IMR-90 (cell line): ENCODE measurements at regions not wholly inside any gene's neighbourhood (a gene's known extent, or its start where the extent isn't known, plus 50 kb on each side); places are given as distances from the start of the nearest gene placed in this dataset.
A peak's percentile ranks its signal among the peaks of the same experiment; 100 is the strongest.

Experiments
- ATAC-seq: fragments of 200-7000 bp; cut with Tn5 transposase; 2 replicates; pipeline ENCODE4 v1.9.1; 2020; ENCODE audit warnings: low read depth, mild to moderate bottlenecking, moderate library complexity
- BruUV-seq: library from RNA; stranded (reverse); fragments of 400-500 nt; replicated peaks from 2 replicates; lab custom pipeline; 2021; lab: Mats Ljungman, UMichigan
- CTCF ChIA-PET: fragments of 300-600 bp; formaldehyde crosslinking; extraction: SDS; loops from one replicate; lab custom pipeline; 2021; ENCODE audit warnings: antibody characterized with exemption; lab: Yijun Ruan, JAX
- POLR2A ChIA-PET: fragments of 300-600 bp; sonication (Branson Sonifier 250); formaldehyde crosslinking; loops from one replicate; lab custom pipeline; 2022; ENCODE audit warnings: antibody characterized with exemption; ENCODE audit not compliant: unreplicated experiment; lab: Charles Lee
- DNase-seq: peaks from one replicate; pipeline ENCODE4 v3.0.0; 2013
- H2AFZ ChIP-seq: replicated peaks from 2 replicates; pipeline ENCODE3; 2013; ENCODE audit warnings: low read length, mild to moderate bottlenecking; ENCODE audit not compliant: poor library complexity
- H2AK5ac ChIP-seq: 2 replicates; pipeline ENCODE4 v1.6.1; 2013; ENCODE audit warnings: low read depth, low read length, inconsistent platforms
- H2AK9ac ChIP-seq: replicated peaks from 2 replicates; pipeline ENCODE3; 2013; ENCODE audit warnings: mild to moderate bottlenecking, low read depth, low read length, moderate library complexity; ENCODE audit not compliant: poor library complexity
- H2BK120ac ChIP-seq: 2 replicates; pipeline ENCODE4 v1.6.1; 2013; ENCODE audit warnings: low read depth, low read length, inconsistent platforms
- H2BK15ac ChIP-seq: 3 replicates; pipeline ENCODE4 v1.6.1; 2013; ENCODE audit warnings: low read depth, low read length, inconsistent platforms
- H2BK20ac ChIP-seq: 2 replicates; pipeline ENCODE4 v1.6.1; 2013; ENCODE audit warnings: low read depth, mild to moderate bottlenecking, inconsistent platforms, low read length, moderate library complexity
- H2BK5ac ChIP-seq: 2 replicates; pipeline ENCODE4 v1.6.1; 2013; ENCODE audit warnings: mild to moderate bottlenecking, low read depth, low read length, inconsistent platforms; ENCODE audit not compliant: poor library complexity, severe bottlenecking
- H3K14ac ChIP-seq: replicated peaks from 2 replicates; pipeline ENCODE4 v1.6.1; 2013; ENCODE audit warnings: low read depth, low read length, inconsistent platforms
- H3K18ac ChIP-seq: 2 replicates; pipeline ENCODE4 v1.6.1; 2013; ENCODE audit warnings: low read depth, low read length, control low read depth
- H3K23ac ChIP-seq: 2 replicates; pipeline ENCODE4 v1.6.1; 2013; ENCODE audit warnings: low read depth, low read length, inconsistent platforms
- H3K27ac ChIP-seq: 2 replicates; pipeline ENCODE4 v1.5.1; 2013; ENCODE audit warnings: mild to moderate bottlenecking, control low read depth, low read length; ENCODE audit not compliant: insufficient read depth
- H3K27me3 ChIP-seq: 2 replicates; pipeline ENCODE4 v1.6.1; 2013; ENCODE audit warnings: low read length; ENCODE audit not compliant: control insufficient read depth, insufficient read depth
- H3K36me3 ChIP-seq: 2 replicates; pipeline ENCODE4 v1.6.1; 2013; ENCODE audit warnings: low read length, mixed read lengths; ENCODE audit not compliant: control insufficient read depth, insufficient read depth
- H3K4ac ChIP-seq: 2 replicates; pipeline ENCODE4 v1.6.1; 2013; ENCODE audit warnings: low read depth, low read length, inconsistent platforms
- H3K4me1 ChIP-seq: 2 replicates; pipeline ENCODE4 v1.6.1; 2013; ENCODE audit warnings: low read length, mixed read lengths; ENCODE audit not compliant: control insufficient read depth, insufficient read depth
- H3K4me2 ChIP-seq: 2 replicates; pipeline ENCODE4 v1.6.1; 2013; ENCODE audit warnings: low read depth, mild to moderate bottlenecking, control low read depth, low read length, moderate library complexity
- H3K4me3 ChIP-seq: 2 replicates; pipeline ENCODE4 v1.5.1; 2013; ENCODE audit warnings: low read depth, mild to moderate bottlenecking, control low read depth, low read length, moderate library complexity; ENCODE audit not compliant: insufficient read depth
- H3K56ac ChIP-seq: 2 replicates; pipeline ENCODE4 v1.6.1; 2013; ENCODE audit warnings: low read length, inconsistent platforms; ENCODE audit not compliant: insufficient read depth; ENCODE audit errors: extremely low read depth
- H3K79me1 ChIP-seq, 2 experiments: 2 replicates each; pipeline ENCODE4 v1.6.1; 2013; ENCODE audit warnings: low read length in 2 of 2, inconsistent platforms in 1 of 2, low read depth in 1 of 2
- H3K9ac ChIP-seq: 2 replicates; pipeline ENCODE4 v1.6.1; 2013; ENCODE audit warnings: low read depth, low read length, control low read depth
- H3K9me1 ChIP-seq: 2 replicates; pipeline ENCODE4 v1.6.1; 2013; ENCODE audit warnings: low read length, inconsistent platforms; ENCODE audit not compliant: insufficient read depth
- H3K9me3 ChIP-seq: 2 replicates; pipeline ENCODE4 v1.6.1; 2013; ENCODE audit warnings: low read length; ENCODE audit not compliant: control insufficient read depth, insufficient read depth
- H4K20me1 ChIP-seq: 2 replicates; pipeline ENCODE4 v1.6.1; 2013; ENCODE audit warnings: low read length, inconsistent platforms; ENCODE audit not compliant: insufficient read depth
- H4K5ac ChIP-seq: 2 replicates; pipeline ENCODE4 v1.6.1; 2013; ENCODE audit warnings: mild to moderate bottlenecking, low read depth, low read length, control low read depth
- H4K8ac ChIP-seq, 2 experiments: 2 replicates each; pipeline ENCODE4 v1.6.1; 2013; ENCODE audit warnings: low read depth in 2 of 2, low read length in 2 of 2, control low read depth in 1 of 2, inconsistent platforms in 1 of 2
- H4K91ac ChIP-seq: 2 replicates; pipeline ENCODE4 v1.6.1; 2013; ENCODE audit warnings: low read depth, low read length, inconsistent platforms; ENCODE audit not compliant: insufficient read depth
- BHLHE40 ChIP-seq: fragments of 150-350 bp; IDR thresholded peaks from 2 replicates; pipeline ENCODE4 v1.6.1; 2016; ENCODE audit warnings: mild to moderate bottlenecking, low read depth, low read length
- CEBPB ChIP-seq: IDR thresholded peaks from 2 replicates; pipeline ENCODE4 v1.6.1; 2012; ENCODE audit warnings: low read depth, low read length, improper control_type of control experiment
- CHD1 ChIP-seq: IDR thresholded peaks from 2 replicates; pipeline ENCODE4 v1.6.1; 2012; ENCODE audit warnings: low read depth, low read length, improper control_type of control experiment
- CTCF ChIP-seq: conservative IDR thresholded peaks from 2 replicates; pipeline ENCODE4 v1.5.1; 2012; ENCODE audit warnings: mild to moderate bottlenecking, low read depth, low read length, improper control_type of control experiment
- ELK1 ChIP-seq: fragments of 150-350 bp; IDR thresholded peaks from 2 replicates; pipeline ENCODE4 v1.6.1; 2016; ENCODE audit warnings: low read depth, mild to moderate bottlenecking, low read length, moderate library complexity, borderline replicate concordance
- FOS ChIP-seq: fragments of 150-350 bp; IDR thresholded peaks from 2 replicates; pipeline ENCODE4 v1.6.1; 2016; ENCODE audit warnings: low read depth, low read length
- MAFK ChIP-seq: IDR thresholded peaks from 2 replicates; pipeline ENCODE4 v1.6.1; 2012; ENCODE audit warnings: low read depth, low read length, improper control_type of control experiment
- MAZ ChIP-seq: IDR thresholded peaks from 2 replicates; pipeline ENCODE4 v1.6.1; 2012; ENCODE audit warnings: low read depth, mild to moderate bottlenecking, low read length, improper control_type of control experiment, moderate library complexity, borderline replicate concordance
- MXI1 ChIP-seq: IDR thresholded peaks from 2 replicates; pipeline ENCODE4 v1.6.1; 2012; ENCODE audit warnings: low read depth, mild to moderate bottlenecking, low read length, moderate library complexity, borderline replicate concordance
- NFE2L2 ChIP-seq: fragments of 150-350 bp; IDR thresholded peaks from 2 replicates; pipeline ENCODE4 v1.6.1; 2016; ENCODE audit warnings: low read depth, mild to moderate bottlenecking, low read length
- POLR2A ChIP-seq: IDR thresholded peaks from 2 replicates; pipeline ENCODE4 v1.6.1; 2012; ENCODE audit warnings: mild to moderate bottlenecking, low read depth, low read length
- RAD21 ChIP-seq: IDR thresholded peaks from 2 replicates; pipeline ENCODE4 v1.6.1; 2012; ENCODE audit warnings: low read length, improper control_type of control experiment
- RCOR1 ChIP-seq: IDR thresholded peaks from 2 replicates; pipeline ENCODE4 v1.6.1; 2012; ENCODE audit warnings: mild to moderate bottlenecking, low read length, improper control_type of control experiment; ENCODE audit not compliant: insufficient replicate concordance
- RFX5 ChIP-seq: IDR thresholded peaks from 2 replicates; pipeline ENCODE4 v1.8.0; 2012; ENCODE audit warnings: low read depth, mild to moderate bottlenecking, low read length, moderate library complexity
- SMC3 ChIP-seq: fragments of 150-350 bp; IDR thresholded peaks from 2 replicates; pipeline ENCODE4 v1.6.1; 2016; ENCODE audit warnings: low read depth, mild to moderate bottlenecking, antibody characterized with exemption, low read length, moderate library complexity
- USF2 ChIP-seq: fragments of 150-350 bp; IDR thresholded peaks from 2 replicates; pipeline ENCODE4 v1.6.1; 2017; ENCODE audit warnings: mild to moderate bottlenecking, antibody characterized with exemption, low read length, low read depth
- WGBS, 2 experiments: methylation state at CpG; one replicate each; pipeline versions ENCODE4 v1.1.5 to v1.1.7; 2013; ENCODE audit warnings: missing lambda C conversion rate in 2 of 2; ENCODE audit not compliant: insufficient read length in 1 of 2; ENCODE audit errors: extremely low coverage in 2 of 2; 5-methylcytosine and 5-hydroxymethylcytosine counted together
- dilution Hi-C: fragments of 300-500 bp; cut with HindIII; formaldehyde crosslinking; loops from one replicate; pipeline ENCODE4 v1.14.3; 2018; ENCODE audit warnings: low sequenced_read_pairs; ENCODE audit not compliant: unreplicated experiment
- in situ Hi-C: fragments of 300-500 bp; cut with MboI; formaldehyde crosslinking; loops from 3 replicates; pipeline ENCODE4 v1.14.3; 2019; ENCODE audit warnings: low sequenced_read_pairs, inconsistent platforms, mixed read lengths
- intact Hi-C: fragments of 100-400 bp; cut with micrococcal nuclease; formaldehyde crosslinking; loops from 2 replicates; pipeline ENCODE4 v1.10.0; 2022

- Histone ChIP-seq H3K4ac (peak overlapping the region; percentile 22; the same call in 1 of the 2 replicates), H4K20me1 (no peaks in the 10 kb centered on the region), H3K14ac (peak overlapping the region; percentile 48), H2BK120ac (peak overlapping the region; percentile 40; the same call in 1 of the 2 replicates), H3K27me3 (no peaks in the 10 kb centered on the region), H3K4me2 (no peak overlapping the region), H3K23ac (no peak overlapping the region), H3K18ac (no peak overlapping the region), H2AFZ (no peak overlapping the region), H3K27ac (no peak overlapping the region), H3K56ac (no peak overlapping the region), H4K8ac (peak overlapping the region in 1 of 2 experiments; percentile 34; a peak in 1 of 4 replicates), H3K79me1 (no peaks in the 10 kb centered on the region), H4K91ac (no peak overlapping the region), H3K4me1 (peaks cover 6% of the 10 kb centered on the region; the same call in 1 of the 2 replicates), H3K9me1 (no peaks in the 10 kb centered on the region), H2BK20ac (no peak overlapping the region), H3K4me3 (no peak overlapping the region), H2AK9ac (no peak overlapping the region), H2AK5ac (no peak overlapping the region), H3K9me3 (peaks cover 5% of the 10 kb centered on the region; the same call in 1 of the 2 replicates), H2BK15ac (no peak overlapping the region), H4K5ac (no peak overlapping the region), H3K36me3 (no peaks in the 10 kb centered on the region; the same call in 1 of the 2 replicates), H2BK5ac (no peak overlapping the region), H3K9ac (no peak overlapping the region)
- ChIA-PET POLR2A (no interaction called here), CTCF (no interaction called here)
- DNase-seq = no peak
- intact Hi-C loops = no loop called here
- TF ChIP-seq MXI1 (no peak), RCOR1 (no peak), POLR2A (no peak), CEBPB (no peak), SMC3 (no peak), RFX5 (no peak), MAZ (no peak), BHLHE40 (no peak), MAFK (no peak), ELK1 (no peak), CTCF (no peak), CHD1 (no peak), NFE2L2 (no peak), RAD21 (no peak), USF2 (no peak), FOS (no peak)
- dilution Hi-C loops = no loop called here
- no TSS peak for BruUV-seq
- in situ Hi-C loops = no loop called here
- no peak for ATAC-seq
- 90% methylated on average over 3 of the region's 6 CpGs; no CpG with 5 or more reads in 1 of the 2 experiments for WGBS, 2 experiments
These were observed 231.7 kb upstream of the HS6ST1 start for GRCh38 chr2:128550389-128550788.
